GM12891 (cell line): ENCODE measurements at regions not wholly inside any gene's neighbourhood (a gene's known extent, or its start where the extent isn't known, plus 50 kb on each side); places are given as distances from the start of the nearest gene placed in this dataset.

Source experiments
- POLR2A ChIP-seq: IDR thresholded peaks from 2 replicates; pipeline ENCODE4 v1.6.1; 2011; ENCODE audit warnings: low read depth, low read length, control low read depth
- POLR2AphosphoS5 ChIP-seq: IDR thresholded peaks from 2 replicates; pipeline ENCODE4 v1.6.1; 2011; ENCODE audit warnings: low read depth, low read length, control low read depth

GRCh38 chr21:35370071-35370470, 321.0 kb upstream of the RUNX1 start:
- TF ChIP-seq POLR2A: no peak
- no peak for TF ChIP-seq POLR2AphosphoS5
